H54 (cell line): ENCODE measurements at regions not wholly inside any gene's neighbourhood (a gene's known extent, or its start where the extent isn't known, plus 50 kb on each side); places are given as distances from the start of the nearest gene placed in this dataset.

Experiments
- DNase-seq: peaks from one replicate; pipeline ENCODE4 v3.0.0; 2011; ENCODE audit warnings: low spot score, mixed read lengths; ENCODE audit not compliant: insufficient read length
- FAIRE-seq: peaks from 3 replicates; lab custom pipeline; 2011; peaks lifted over from hg19 to GRCh38; lab: Jason Lieb, UNC
- POLR2A ChIP-seq: IDR thresholded peaks from 2 replicates; pipeline ENCODE4 v1.6.1; 2011; ENCODE audit warnings: low read depth, mild to moderate bottlenecking, low read length

- no peak for TF ChIP-seq POLR2A
- FAIRE-seq, result no peak
- DNase-seq, result no peak
Measured at GRCh38 chr14:53599221-53599945, 357.2 kb downstream of the BMP4 start.

GRCh38 chr14:53596853-53597525 is 359.6 kb downstream of the BMP4 start:
- no peak for TF ChIP-seq POLR2A
- FAIRE-seq (no peak), DNase-seq (no peak)

- FAIRE-seq (no peak), DNase-seq (no peak)
- no peak for TF ChIP-seq POLR2A
Measured at GRCh38 chr14:53591816-53592215, 364.8 kb downstream of the BMP4 start.

GRCh38 chr14:53581504-53581903 is 375.1 kb downstream of the BMP4 start:
- DNase-seq (no peak), FAIRE-seq (no peak)
- no peak for TF ChIP-seq POLR2A

- no peak for DNase-seq
- no peak for TF ChIP-seq POLR2A
- FAIRE-seq, result no peak
Measured at GRCh38 chr14:53571641-53572328, 384.8 kb downstream of the BMP4 start.

- FAIRE-seq (no peak), DNase-seq (no peak)
- no peak for TF ChIP-seq POLR2A
Measured at GRCh38 chr14:53570411-53571387, 385.9 kb downstream of the BMP4 start.

- DNase-seq (no peak), FAIRE-seq (no peak)
- TF ChIP-seq POLR2A, result no peak
Measured at GRCh38 chr14:53569446-53569845, 387.2 kb downstream of the BMP4 start.

GRCh38 chr14:53567236-53567780 is 389.3 kb downstream of the BMP4 start:
- no peak for FAIRE-seq

GRCh38 chr14:53564870-53565269 is 391.8 kb downstream of the BMP4 start:
- DNase-seq, result no peak
- TF ChIP-seq POLR2A, result no peak
- FAIRE-seq, result no peak

More at GRCh38 chr14:53567236-53567780, 389.3 kb downstream of the BMP4 start:
- TF ChIP-seq POLR2A, result no peak
- no peak for DNase-seq

GRCh38 chr14:53563628-53564027 is 393.0 kb downstream of the BMP4 start:
- FAIRE-seq (no peak), DNase-seq (no peak)
- no peak for TF ChIP-seq POLR2A

- FAIRE-seq (no peak), DNase-seq (no peak)
- TF ChIP-seq POLR2A, result no peak
Measured at GRCh38 chr14:53553221-53553620, 400.1 kb upstream of the DDHD1 start.

- DNase-seq, result no peak
- TF ChIP-seq POLR2A, result no peak
- no peak for FAIRE-seq
Measured at GRCh38 chr14:53551862-53552261, 398.7 kb upstream of the DDHD1 start.

GRCh38 chr14:53550776-53551175 is 397.7 kb upstream of the DDHD1 start:
- no peak for TF ChIP-seq POLR2A
- DNase-seq (no peak), FAIRE-seq (no peak)
